ENCODE measurements at regions not wholly inside any gene's neighbourhood (a gene's known extent, or its start where the extent isn't known, plus 50 kb on each side); places are given as distances from the start of the nearest gene placed in this dataset.

DNA sequence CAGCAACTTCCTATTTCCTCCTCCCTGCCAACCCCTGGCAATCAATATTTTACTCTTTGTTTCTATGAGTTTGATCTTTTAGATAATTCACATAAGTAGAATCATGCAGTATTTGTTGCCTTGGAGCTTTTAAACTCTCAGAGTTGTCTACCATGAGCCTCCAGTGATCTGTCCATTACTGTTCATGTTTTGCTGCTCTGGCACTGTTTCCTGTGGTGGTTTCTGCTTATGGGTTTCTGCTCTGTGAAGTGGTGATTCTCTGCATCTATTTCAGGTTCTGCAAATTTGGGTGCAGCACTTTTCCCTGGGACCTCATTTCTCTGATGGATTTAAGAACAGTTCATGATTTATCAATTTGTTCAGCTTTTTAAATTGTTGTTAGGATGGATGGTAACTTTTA, 908.1 kb upstream of the FANCL start:
- H3K9me3 ChIP-seq = no peaks in the 10 kb centered on the region
- TF ChIP-seq, protein P1, sequence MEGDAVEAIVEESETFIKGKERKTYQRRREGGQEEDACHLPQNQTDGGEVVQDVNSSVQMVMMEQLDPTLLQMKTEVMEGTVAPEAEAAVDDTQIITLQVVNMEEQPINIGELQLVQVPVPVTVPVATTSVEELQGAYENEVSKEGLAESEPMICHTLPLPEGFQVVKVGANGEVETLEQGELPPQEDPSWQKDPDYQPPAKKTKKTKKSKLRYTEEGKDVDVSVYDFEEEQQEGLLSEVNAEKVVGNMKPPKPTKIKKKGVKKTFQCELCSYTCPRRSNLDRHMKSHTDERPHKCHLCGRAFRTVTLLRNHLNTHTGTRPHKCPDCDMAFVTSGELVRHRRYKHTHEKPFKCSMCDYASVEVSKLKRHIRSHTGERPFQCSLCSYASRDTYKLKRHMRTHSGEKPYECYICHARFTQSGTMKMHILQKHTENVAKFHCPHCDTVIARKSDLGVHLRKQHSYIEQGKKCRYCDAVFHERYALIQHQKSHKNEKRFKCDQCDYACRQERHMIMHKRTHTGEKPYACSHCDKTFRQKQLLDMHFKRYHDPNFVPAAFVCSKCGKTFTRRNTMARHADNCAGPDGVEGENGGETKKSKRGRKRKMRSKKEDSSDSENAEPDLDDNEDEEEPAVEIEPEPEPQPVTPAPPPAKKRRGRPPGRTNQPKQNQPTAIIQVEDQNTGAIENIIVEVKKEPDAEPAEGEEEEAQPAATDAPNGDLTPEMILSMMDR (IDR thresholded peaks at IDR 0.05) = no peak
- DNase-seq = no peak
- H3K4me1 ChIP-seq (ENCODE audit: low read depth) = no peaks in the 10 kb centered on the region
- intact Hi-C loops (cut with DNase I, micrococcal nuclease) = no loop called here
- ATAC-seq = no peak
- no peaks in the 10 kb centered on the region for H3K36me3 ChIP-seq (ENCODE audit: low read depth)
- no peak overlapping the region for H3K4me3 ChIP-seq

DNA sequence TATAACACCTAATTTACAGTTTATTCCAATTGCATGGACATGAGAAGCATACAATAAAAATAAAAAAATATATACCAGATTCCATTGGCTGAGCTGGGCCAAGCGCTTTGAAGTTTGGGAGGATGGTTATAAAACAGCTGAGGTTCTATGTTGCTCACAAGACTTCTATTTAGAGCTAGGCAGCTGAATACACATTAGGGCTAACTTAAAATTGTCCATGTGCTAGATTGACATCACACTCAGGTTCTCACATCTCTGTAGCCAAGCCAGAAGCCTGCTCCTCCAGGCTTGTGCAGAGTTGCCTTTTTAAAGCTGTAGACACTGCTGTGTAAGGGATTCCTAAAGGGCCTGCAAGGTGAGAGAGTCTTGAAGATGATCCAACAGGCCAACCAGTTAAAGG, 871.1 kb upstream of the FANCL start:
- no peaks in the 10 kb centered on the region for H3K36me3 ChIP-seq (ENCODE audit: low read depth)
- intact Hi-C loops (cut with DNase I, micrococcal nuclease) = no loop called here
- H3K9me3 ChIP-seq = no peaks in the 10 kb centered on the region
- ATAC-seq (no peak), DNase-seq (no peak)
- TF ChIP-seq, protein P1 (IDR thresholded peaks at IDR 0.05) = no peak
- H3K4me1 ChIP-seq (ENCODE audit: low read depth) = no peaks in the 10 kb centered on the region
- no peak overlapping the region for H3K4me3 ChIP-seq

DNA sequence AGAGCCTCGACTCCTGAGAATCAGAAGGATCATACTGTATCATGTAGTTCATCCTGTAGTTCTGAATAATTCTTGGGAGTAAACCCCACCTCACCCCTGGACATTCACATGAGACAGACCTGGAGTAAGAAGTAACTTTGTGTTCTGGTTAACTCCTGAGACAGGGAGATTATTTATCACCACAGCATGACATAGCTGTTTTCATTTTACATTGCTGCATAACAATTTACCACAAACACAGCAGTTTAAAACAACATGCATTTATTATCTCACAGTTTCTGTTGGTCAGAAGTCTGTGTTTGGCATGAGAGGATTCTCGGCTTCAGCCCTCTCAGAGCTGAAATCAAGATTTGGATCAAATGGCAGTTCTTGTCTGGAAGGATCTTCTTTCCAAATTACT, 855.8 kb upstream of the FANCL start:
- H3K9me3 ChIP-seq = peaks cover 4% of the 10 kb centered on the region
- H3K36me3 ChIP-seq (ENCODE audit: low read depth) = no peaks in the 10 kb centered on the region
- H3K4me1 ChIP-seq (ENCODE audit: low read depth) = no peaks in the 10 kb centered on the region
- ATAC-seq = no peak
- TF ChIP-seq, protein P1 (IDR thresholded peaks at IDR 0.05) = no peak
- DNase-seq = no peak
- H3K4me3 ChIP-seq = no peak overlapping the region
- intact Hi-C loops (cut with DNase I, micrococcal nuclease) = no loop called here

DNA sequence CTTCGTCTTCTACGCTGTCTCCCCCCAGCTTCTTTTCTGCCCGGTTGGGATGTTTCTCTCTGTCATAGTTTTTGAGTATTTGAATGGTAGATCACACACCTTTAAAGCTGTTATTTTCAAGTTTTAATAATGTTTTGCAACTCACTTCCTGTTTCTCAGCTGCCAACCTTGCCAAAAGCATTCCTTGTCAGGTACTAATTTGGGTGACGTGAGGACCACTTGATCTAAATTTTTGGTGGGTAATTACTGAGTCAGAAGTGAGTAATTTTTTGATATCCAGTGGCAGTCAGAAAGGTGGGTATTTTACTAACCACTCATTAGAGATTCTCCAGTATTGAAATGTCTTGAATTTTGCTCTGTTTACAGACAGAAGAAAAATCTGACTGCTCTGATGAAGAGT, 852.4 kb upstream of the FANCL start:
- TF ChIP-seq, protein P1 (IDR thresholded peaks at IDR 0.05) = no peak
- Histone ChIP-seq H3K36me3 (ENCODE audit: low read depth) (no peaks in the 10 kb centered on the region), H3K9me3 (peaks cover 3% of the 10 kb centered on the region), H3K4me1 (ENCODE audit: low read depth) (no peaks in the 10 kb centered on the region), H3K4me3 (no peak overlapping the region)
- DNase-seq = no peak
- ATAC-seq = no peak
- intact Hi-C loops (cut with DNase I, micrococcal nuclease) = no loop called here

DNA sequence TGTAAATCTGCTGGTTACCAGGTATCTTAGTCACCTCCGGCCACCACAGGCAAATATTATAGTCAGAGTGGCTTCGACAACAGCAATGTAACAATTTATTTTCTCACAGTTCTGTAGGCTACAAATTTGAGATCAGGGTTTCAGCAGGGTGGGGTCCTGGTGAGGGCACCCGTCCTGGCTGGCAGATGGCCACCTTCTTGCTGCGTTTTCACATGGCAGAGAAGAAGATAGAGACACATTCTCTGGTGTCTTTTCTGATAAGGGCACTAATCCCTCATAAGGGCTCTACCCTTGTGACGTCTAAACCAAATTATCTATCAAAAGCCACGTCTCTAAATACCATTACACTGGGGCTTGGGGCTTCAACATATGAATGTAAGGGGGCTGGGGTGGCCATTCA, 843.2 kb upstream of the FANCL start:
- no peak overlapping the region for H3K4me3 ChIP-seq
- no peaks in the 10 kb centered on the region for H3K9me3 ChIP-seq
- intact Hi-C loops (cut with DNase I, micrococcal nuclease) = no loop called here
- ATAC-seq = no peak
- TF ChIP-seq, protein P1 (IDR thresholded peaks at IDR 0.05) = no peak
- H3K36me3 ChIP-seq (ENCODE audit: low read depth) = no peaks in the 10 kb centered on the region
- no peaks in the 10 kb centered on the region for H3K4me1 ChIP-seq (ENCODE audit: low read depth)
- no peak for DNase-seq

DNA sequence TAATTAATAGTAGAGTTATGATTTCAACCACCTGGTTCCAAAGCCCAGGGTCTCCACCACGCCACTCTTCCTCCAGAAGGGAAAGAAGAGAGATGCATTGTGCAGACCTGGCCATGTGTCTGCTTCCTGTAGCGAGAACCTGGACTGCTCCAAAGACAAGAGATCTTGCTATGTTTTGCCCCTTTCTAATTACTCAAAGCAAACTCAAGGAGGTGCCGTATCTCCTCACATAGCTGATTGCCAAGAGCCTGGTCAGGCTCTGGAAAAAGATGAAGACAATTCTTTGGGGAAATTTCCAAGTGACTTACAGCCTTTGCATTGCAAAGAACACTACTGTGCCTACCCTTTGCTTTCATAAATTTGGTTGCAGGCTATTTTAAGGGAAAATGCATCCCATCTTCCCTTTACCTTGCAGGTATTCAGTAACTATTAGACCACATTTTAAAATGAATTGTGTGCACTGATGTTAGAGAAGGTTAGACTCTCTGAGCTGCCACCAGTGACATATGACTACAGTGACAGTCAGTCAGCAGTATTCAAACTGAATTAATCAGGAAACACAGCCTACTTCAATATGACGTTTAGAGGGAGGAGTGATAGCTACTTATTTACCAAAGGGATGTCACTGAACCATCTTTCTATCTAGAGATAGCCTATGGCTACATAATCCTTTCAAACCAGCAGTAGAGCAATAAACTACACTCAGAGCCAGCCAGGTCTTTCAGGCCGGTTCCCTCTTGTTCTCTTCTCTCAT, 842.1 kb upstream of the FANCL start:
- no peak for DNase-seq
- Histone ChIP-seq H3K36me3 (ENCODE audit: low read depth) (no peaks in the 10 kb centered on the region), H3K4me1 (ENCODE audit: low read depth) (no peaks in the 10 kb centered on the region), H3K9me3 (no peaks in the 10 kb centered on the region), H3K4me3 (no peak overlapping the region)
- ATAC-seq = no peak
- intact Hi-C loops (cut with DNase I, micrococcal nuclease) = no loop called here
- TF ChIP-seq, protein P1 (IDR thresholded peaks at IDR 0.05) = no peak
